GM23338 (cell line): ENCODE measurements at regions not wholly inside any gene's neighbourhood (a gene's known extent, or its start where the extent isn't known, plus 50 kb on each side); places are given as distances from the start of the nearest gene placed in this dataset.

ENCODE experiments used
- ATAC-seq: fragments of 200-7000 bp; cut with Tn5 transposase; 3 replicates; pipeline ENCODE4 v1.9.1; 2020
- DNase-seq: peaks from one replicate; pipeline ENCODE4 v3.0.0-alpha.2; 2015; ENCODE audit warnings: low spot score
- H2AFZ ChIP-seq: fragments of 200-600 bp; sonication (generic); 2 replicates; pipeline ENCODE4 v1.8.0; 2016; ENCODE audit warnings: antibody characterized with exemption, mild to moderate bottlenecking, moderate library complexity
- H3F3A ChIP-seq: fragments of 200-600 bp; sonication (generic); replicated peaks from 2 replicates; pipeline ENCODE4 v1.8.0; 2017; ENCODE audit warnings: antibody characterized with exemption, mixed run types, low read depth
- H3K27ac ChIP-seq: fragments of 200-600 bp; sonication (generic); 2 replicates; pipeline ENCODE4 v1.6.1; 2016; ENCODE audit warnings: low read depth
- H3K27me3 ChIP-seq: fragments of 200-600 bp; sonication (generic); 2 replicates; pipeline ENCODE4 v1.8.0; 2016; ENCODE audit warnings: mild to moderate bottlenecking, mixed run types, moderate library complexity; ENCODE audit not compliant: insufficient read depth
- H3K36me3 ChIP-seq: fragments of 200-600 bp; sonication (generic); 2 replicates; pipeline ENCODE4 v1.8.0; 2016; ENCODE audit warnings: mild to moderate bottlenecking; ENCODE audit not compliant: insufficient read depth
- H3K4me1 ChIP-seq: fragments of 200-600 bp; sonication (generic); 2 replicates; pipeline ENCODE4 v1.8.0; 2016; ENCODE audit warnings: mild to moderate bottlenecking, moderate library complexity; ENCODE audit not compliant: insufficient read depth
- H3K4me2 ChIP-seq: fragments of 200-600 bp; sonication (generic); 2 replicates; pipeline ENCODE4 v1.7.1; 2017; ENCODE audit warnings: mixed run types
- H3K4me3 ChIP-seq: fragments of 200-600 bp; sonication (generic); 2 replicates; pipeline ENCODE4 v1.6.1; 2016; ENCODE audit warnings: mixed run types
- H3K79me2 ChIP-seq: fragments of 200-600 bp; sonication (generic); replicated peaks from 2 replicates; pipeline ENCODE4 v1.8.0; 2017; ENCODE audit warnings: mild to moderate bottlenecking; ENCODE audit not compliant: insufficient read depth
- H3K9me2 ChIP-seq: fragments of 200-600 bp; sonication (generic); 2 replicates; pipeline ENCODE4 v1.8.0; 2017; ENCODE audit not compliant: insufficient read depth
- H4K20me1 ChIP-seq: fragments of 200-600 bp; sonication (generic); replicated peaks from 2 replicates; pipeline ENCODE4 v1.8.0; 2017; ENCODE audit warnings: mild to moderate bottlenecking; ENCODE audit not compliant: insufficient read depth
- H3K27ac Mint-ChIP-seq: 2 replicates; pipeline ENCODE4 v1.8.0; 2020; ENCODE audit warnings: inconsistent platforms, mild to moderate bottlenecking, moderate library complexity, mixed read lengths
- H3K27me3 Mint-ChIP-seq: 3 replicates; pipeline ENCODE4 v1.8.0; 2022; ENCODE audit warnings: low read depth, mild to moderate bottlenecking, moderate library complexity, mixed read lengths, inconsistent platforms; ENCODE audit not compliant: insufficient read depth, poor library complexity
- H3K36me3 Mint-ChIP-seq: 3 replicates; pipeline ENCODE4 v1.8.0; 2021; ENCODE audit warnings: low read depth, mild to moderate bottlenecking, inconsistent platforms, moderate library complexity, mixed read lengths
- H3K4me1 Mint-ChIP-seq: 3 replicates; pipeline ENCODE4 v1.8.0; 2020; ENCODE audit warnings: mild to moderate bottlenecking, inconsistent platforms, mixed read lengths
- H3K4me3 Mint-ChIP-seq: 3 replicates; pipeline ENCODE4 v1.8.0; 2021; ENCODE audit warnings: moderate library complexity, mild to moderate bottlenecking, inconsistent platforms, mixed read lengths
- H3K9me3 Mint-ChIP-seq: 3 replicates; pipeline ENCODE4 v1.8.0; 2020; ENCODE audit warnings: moderate library complexity, mild to moderate bottlenecking, inconsistent platforms, mixed read lengths
- CREB1 ChIP-seq: fragments of 250-450 bp; sonication (Bioruptor Pico); IDR thresholded peaks from 2 replicates; pipeline ENCODE4 v1.5.0; 2020; ENCODE audit warnings: low read depth, mild to moderate bottlenecking, moderate library complexity
- CTCF ChIP-seq, 2 experiments: fragments of 200-600 bp in 1 of 2; sonication (generic) in 1 of 2; conservative IDR thresholded peaks; 2 replicates each; pipeline versions ENCODE4 v1.5.1 to v1.6.1; 2016 to 2017; ENCODE audit warnings: antibody characterized with exemption in 2 of 2, low read depth in 2 of 2, mild to moderate bottlenecking in 2 of 2, moderate library complexity in 1 of 2
- ETS1 ChIP-seq: IDR thresholded peaks from 2 replicates; pipeline ENCODE4 v1.6.1; 2016; ENCODE audit warnings: antibody characterized with exemption
- EZH2 ChIP-seq: fragments of 200-600 bp; sonication (generic); IDR thresholded peaks from one replicate; pipeline ENCODE4 v1.8.0; 2017; ENCODE audit warnings: antibody characterized with exemption, mild to moderate bottlenecking, low read depth; ENCODE audit not compliant: unreplicated experiment
- EZH2phosphoT487 ChIP-seq: fragments of 200-600 bp; sonication (generic); IDR thresholded peaks from one replicate; pipeline ENCODE4 v1.8.1; 2018; ENCODE audit warnings: antibody characterized with exemption; ENCODE audit not compliant: unreplicated experiment
- JUNB ChIP-seq: IDR thresholded peaks from one replicate; pipeline ENCODE4 v1.6.1; 2016; ENCODE audit warnings: antibody characterized with exemption; ENCODE audit not compliant: unreplicated experiment
- NANOG ChIP-seq: IDR thresholded peaks from 2 replicates; pipeline ENCODE4 v1.6.1; 2016; ENCODE audit warnings: antibody characterized with exemption, borderline replicate concordance
- POLR2AphosphoS5 ChIP-seq: IDR thresholded peaks from 2 replicates; pipeline ENCODE4 v1.6.1; 2016; ENCODE audit warnings: antibody characterized with exemption, low read depth
- REST ChIP-seq: IDR thresholded peaks from one replicate; pipeline ENCODE4 v1.6.1; 2018; ENCODE audit warnings: antibody characterized with exemption; ENCODE audit not compliant: unreplicated experiment
- STAT1 ChIP-seq: IDR thresholded peaks from one replicate; pipeline ENCODE4 v1.6.1; 2016; ENCODE audit warnings: antibody characterized with exemption; ENCODE audit not compliant: unreplicated experiment
- ZNF114 ChIP-seq: fragments of 250-450 bp; sonication (Bioruptor Pico); IDR thresholded peaks from 2 replicates; pipeline ENCODE4 v1.5.0; 2020; ENCODE audit warnings: mild to moderate bottlenecking, moderate library complexity
- ZNF331 ChIP-seq: fragments of 250-450 bp; sonication (Bioruptor Pico); IDR thresholded peaks from 2 replicates; pipeline ENCODE4 v1.5.0; 2020; ENCODE audit warnings: low read depth, mild to moderate bottlenecking, moderate library complexity
- ZNF462 ChIP-seq: fragments of 250-450 bp; sonication (Bioruptor Pico); IDR thresholded peaks from 2 replicates; pipeline ENCODE4 v1.5.0; 2020; ENCODE audit warnings: mild to moderate bottlenecking, moderate library complexity

- Histone ChIP-seq H3K79me2 (no peaks in the 10 kb centered on the region), H4K20me1 (no peaks in the 10 kb centered on the region), H3F3A (no peaks in the 10 kb centered on the region), H3K4me3 (no peak overlapping the region), H3K27me3 (no peaks in the 10 kb centered on the region), H3K4me2 (no peak overlapping the region), H3K4me1 (peaks cover 24% of the 10 kb centered on the region), H3K9me2 (no peaks in the 10 kb centered on the region), H2AFZ (no peak overlapping the region), H3K27ac (no peak overlapping the region), H3K36me3 (no peaks in the 10 kb centered on the region)
- peak overlapping the region; percentile 21; the same call in 1 of the 2 replicates for H3K27ac Mint-ChIP-seq
- H3K36me3 Mint-ChIP-seq, result no peaks in the 10 kb centered on the region
- ATAC-seq (peak; percentile 92), DNase-seq (peak; percentile 64)
- no peaks in the 10 kb centered on the region for H3K9me3 Mint-ChIP-seq
- H3K4me3 Mint-ChIP-seq, result no peak overlapping the region
- peaks cover 3% of the 10 kb centered on the region for H3K27me3 Mint-ChIP-seq
- H3K4me1 Mint-ChIP-seq, result peaks cover 24% of the 10 kb centered on the region; the same call in 2 of the 3 replicates
- TF ChIP-seq ZNF114 (no peak), STAT1 (no peak), POLR2AphosphoS5 (no peak), EZH2 (no peak), NANOG (no peak), ETS1 (no peak), CTCF (conservative IDR thresholded peaks at IDR 0.05; ENCODE audit: low read depth in 2 of 2) (no peak), EZH2phosphoT487 (no peak), ZNF462 (no peak), CREB1 (CRISPR knock-in tag) (no peak), REST (no peak), JUNB (no peak), ZNF331 (CRISPR knock-in tag) (no peak)
Measured at GRCh38 chr12:105480162-105480561, 149.7 kb downstream of the C12orf75 start.
